K562 (cell line): ENCODE measurements at regions not wholly inside any gene's neighbourhood (a gene's known extent, or its start where the extent isn't known, plus 50 kb on each side); places are given as distances from the start of the nearest gene placed in this dataset.

Experiments
- ATAC-seq: fragments of 200-7000 bp; cut with Tn5 transposase; 3 replicates; pipeline ENCODE4 v1.9.1; 2020; ENCODE audit warnings: moderate library complexity
- BruUV-seq: library from RNA; stranded (reverse); fragments of 400-500 nt; replicated peaks from 2 replicates; lab custom pipeline; 2021; lab: Mats Ljungman, UMichigan
- CTCF ChIA-PET: fragments of 300-600 bp; formaldehyde crosslinking; extraction: SDS; loops from one replicate; lab custom pipeline; 2021; ENCODE audit warnings: low intra/inter-chr PET ratio; lab: Yijun Ruan, JAX
- POLR2A ChIA-PET: fragments of 300-600, 350-650 bp; sonication (Branson Sonifier 250); formaldehyde crosslinking; extraction: SDS; loops from one replicate; lab custom pipeline; 2021; ENCODE audit warnings: antibody characterized with exemption, inconsistent platforms; lab: Yijun Ruan, JAX
- DNase-seq, 4 experiments: peaks; one replicate each; pipeline versions ENCODE4 v3.0.0 to v3.0.0-alpha.2; 2011 to 2018; ENCODE audit warnings: low spot score in 3 of 4, mixed read lengths in 3 of 4; ENCODE audit errors: extremely low read depth in 1 of 4
- FAIRE-seq: peaks from 2 replicates; lab custom pipeline; 2011; peaks lifted over from hg19 to GRCh38; lab: Jason Lieb, UNC
- H2AFZ ChIP-seq: 2 replicates; pipeline ENCODE4 v1.6.0; 2011; ENCODE audit warnings: low read depth, low read length, control low read depth, inconsistent platforms
- H3K27ac ChIP-seq: fragments of 200-600 bp; 3 replicates; pipeline ENCODE4 v1.8.0; 2011; ENCODE audit warnings: low read depth, mild to moderate bottlenecking, control low read depth, inconsistent platforms, low read length, moderate library complexity, mixed read lengths; ENCODE audit errors: extremely low read depth
- H3K27me3 ChIP-seq, 2 experiments: fragments of 300-600 bp in 1 of 2; 2 replicates in 1 of 2; 3 replicates in 1 of 2; pipeline versions ENCODE4 v1.6.0 to v1.8.0; 2011; ENCODE audit warnings: inconsistent platforms in 2 of 2, low read length in 2 of 2, mild to moderate bottlenecking in 1 of 2, mixed read lengths in 1 of 2, moderate library complexity in 1 of 2; ENCODE audit not compliant: control insufficient read depth in 2 of 2, insufficient read depth in 2 of 2
- H3K36me3 ChIP-seq: fragments of 300-600 bp; 3 replicates; pipeline ENCODE4 v1.8.0; 2011; ENCODE audit warnings: mild to moderate bottlenecking, low read length, inconsistent platforms; ENCODE audit not compliant: control insufficient read depth, insufficient read depth
- H3K4me1 ChIP-seq, 2 experiments: fragments of 200-600 bp in 1 of 2; replicated peaks in 1 of 2; 2 replicates in 1 of 2; 3 replicates in 1 of 2; pipeline versions ENCODE4 v1.5.1 to v1.8.0; 2011; ENCODE audit warnings: inconsistent platforms in 2 of 2, low read length in 2 of 2, mild to moderate bottlenecking in 1 of 2, mixed read lengths in 1 of 2, moderate library complexity in 1 of 2; ENCODE audit not compliant: control insufficient read depth in 2 of 2, insufficient read depth in 2 of 2
- H3K4me2 ChIP-seq: 2 replicates; pipeline ENCODE4 v1.6.1; 2011; ENCODE audit warnings: low read length, control low read depth, inconsistent platforms, mixed read lengths; ENCODE audit not compliant: insufficient read depth
- H3K4me3 ChIP-seq: fragments of 200-600 bp; sonication (generic), shearing (Covaris generic); 2 replicates; pipeline ENCODE4 v1.5.1; 2016; ENCODE audit warnings: control low read depth, inconsistent platforms
- H3K79me2 ChIP-seq: fragments of 200-600 bp; 3 replicates; pipeline ENCODE4 v1.8.0; 2011; ENCODE audit warnings: low read length, inconsistent platforms; ENCODE audit not compliant: control insufficient read depth, insufficient read depth
- H3K9ac ChIP-seq, 2 experiments: 2 replicates each; pipeline versions ENCODE4 v1.6.0 to v1.6.1; 2011; ENCODE audit warnings: low read depth in 2 of 2, low read length in 2 of 2, control low read depth in 1 of 2, inconsistent platforms in 1 of 2, mild to moderate bottlenecking in 1 of 2, mixed read lengths in 1 of 2; ENCODE audit not compliant: insufficient read depth in 1 of 2
- H3K9me1 ChIP-seq: one replicate; pipeline ENCODE4 v1.6.0; 2011; ENCODE audit warnings: inconsistent platforms, mild to moderate bottlenecking, low read length, moderate library complexity; ENCODE audit not compliant: control insufficient read depth, insufficient read depth
- H3K9me3 ChIP-seq: replicated peaks from 2 replicates; pipeline ENCODE4 v1.5.1; 2011; ENCODE audit warnings: low read depth, low read length, inconsistent platforms; ENCODE audit not compliant: control insufficient read depth, insufficient read depth
- H4K20me1 ChIP-seq: replicated peaks from 2 replicates; pipeline ENCODE4 v1.6.1; 2011; ENCODE audit warnings: low read length, inconsistent platforms, mixed read lengths; ENCODE audit not compliant: control insufficient read depth, insufficient read depth
- ADNP ChIP-seq: fragments of 200-800 bp; sonication (Bioruptor generic); IDR thresholded peaks from 2 replicates; pipeline ENCODE4 v1.6.1; 2016; ENCODE audit warnings: missing genetic modification characterization, missing compliant biosample characterization
- ARID2 ChIP-seq: fragments of 450-650 bp; IDR thresholded peaks from 2 replicates; pipeline ENCODE4 v1.6.1; 2017; ENCODE audit warnings: antibody characterized with exemption, mild to moderate bottlenecking
- BCOR ChIP-seq: fragments of 450-650 bp; IDR thresholded peaks from 2 replicates; pipeline ENCODE4 v1.6.1; 2016
- E2F3 ChIP-seq: fragments of 250-450 bp; sonication (Bioruptor Pico); IDR thresholded peaks from 2 replicates; pipeline ENCODE4 v1.4.0; 2020; ENCODE audit warnings: mild to moderate bottlenecking
- HNRNPH1 ChIP-seq: fragments of 200-400 bp; formaldehyde crosslinking; optimal IDR thresholded peaks from 2 replicates; pipeline ENCODE3; 2017; ENCODE audit warnings: low read depth, mild to moderate bottlenecking, low read length, moderate library complexity
- KHSRP ChIP-seq: fragments of 450-650 bp; IDR thresholded peaks from 2 replicates; pipeline ENCODE4 v1.6.1; 2017
- KLF16 ChIP-seq: IDR thresholded peaks from 2 replicates; pipeline ENCODE4 v1.6.1; 2016; ENCODE audit warnings: antibody characterized with exemption
- MBD1 ChIP-seq: fragments of 250-450 bp; sonication (Bioruptor Pico); IDR thresholded peaks from 2 replicates; pipeline ENCODE4 v1.8.0; 2022; ENCODE audit warnings: inconsistent platforms
- NCOA4 ChIP-seq: fragments of 450-650 bp; IDR thresholded peaks from 2 replicates; pipeline ENCODE4 v1.6.1; 2018; ENCODE audit warnings: mild to moderate bottlenecking; ENCODE audit not compliant: partially characterized antibody
- PTBP1 ChIP-seq: fragments of 200-400 bp; formaldehyde crosslinking; IDR thresholded peaks from 2 replicates; pipeline ENCODE4 v1.6.1; 2017; ENCODE audit warnings: low read depth, low read length
- RBM25 ChIP-seq: fragments of 200-400 bp; formaldehyde crosslinking; IDR thresholded peaks from 2 replicates; pipeline ENCODE4 v1.6.1; 2018; ENCODE audit warnings: low read length, low read depth, moderate library complexity; ENCODE audit not compliant: severe bottlenecking
- RUNX1 ChIP-seq: sonication (generic); IDR thresholded peaks from 2 replicates; pipeline ENCODE4 v1.6.1; 2016; ENCODE audit warnings: antibody characterized with exemption, low read depth
- SFPQ ChIP-seq: fragments of 200-400 bp; formaldehyde crosslinking; IDR thresholded peaks from 2 replicates; pipeline ENCODE4 v1.6.1; 2017; ENCODE audit warnings: mild to moderate bottlenecking, low read depth, low read length, moderate library complexity
- TARDBP ChIP-seq: fragments of 450-650 bp; IDR thresholded peaks from 2 replicates; pipeline ENCODE4 v1.6.1; 2016
- TFAP4 ChIP-seq: sonication (generic); formaldehyde crosslinking; IDR thresholded peaks from 2 replicates; pipeline ENCODE4 v1.8.0; 2022; ENCODE audit warnings: missing genetic modification reagents, mild to moderate bottlenecking, moderate library complexity, borderline replicate concordance
- TRIM24 ChIP-seq, 2 experiments: fragments of 450-650 bp; IDR thresholded peaks; 2 replicates each; pipeline ENCODE4 v1.6.1; 2016
- ZBTB49 ChIP-seq: sonication (generic); formaldehyde crosslinking; IDR thresholded peaks from 2 replicates; pipeline ENCODE4 v1.8.0; 2022; ENCODE audit warnings: missing genetic modification reagents, mild to moderate bottlenecking, borderline replicate concordance
- ZNF24 ChIP-seq: fragments of 450-650 bp; IDR thresholded peaks from 2 replicates; pipeline ENCODE4 v1.6.1; 2016
- ZNF263 ChIP-seq: sonication (generic); formaldehyde crosslinking; IDR thresholded peaks from 2 replicates; pipeline ENCODE4 v1.8.0; 2022; ENCODE audit warnings: mild to moderate bottlenecking, missing genetic modification reagents, borderline replicate concordance
- ZNF766 ChIP-seq: fragments of 200-800 bp; sonication (Bioruptor generic); conservative IDR thresholded peaks from 2 replicates; pipeline ENCODE4 v1.6.1; 2016; ENCODE audit warnings: missing genetic modification characterization, missing compliant biosample characterization
- WGBS: fragments of 100-300 bp; shearing (Covaris generic); methylation state at CpG from one replicate; pipeline ENCODE4 v1.1.6; 2016; ENCODE audit warnings: low coverage, mixed read lengths; ENCODE audit not compliant: insufficient coverage; ENCODE audit errors: missing lambda C conversion rate; 5-methylcytosine and 5-hydroxymethylcytosine counted together
- in situ Hi-C: fragments of 300-500 bp; cut with MboI; formaldehyde crosslinking; loops from 4 replicates; pipeline ENCODE4 v1.15.0; 2018; ENCODE audit warnings: inconsistent platforms, mixed read lengths
- intact Hi-C: fragments of 100-400 bp; cut with micrococcal nuclease; formaldehyde crosslinking; loops from 2 replicates; pipeline ENCODE4 v1.14.2; 2022

- Histone ChIP-seq H3K27me3 (no peaks in the 10 kb centered on the region), H3K79me2 (no peaks in the 10 kb centered on the region), H3K4me2 (no peak overlapping the region), H3K27ac (no peak overlapping the region), H4K20me1 (no peaks in the 10 kb centered on the region), H3K4me3 (no peak overlapping the region), H2AFZ (no peak overlapping the region), H3K9ac (no peak overlapping the region), H3K9me1 (no peaks in the 10 kb centered on the region), H3K9me3 (no peaks in the 10 kb centered on the region), H3K36me3 (no peaks in the 10 kb centered on the region), H3K4me1 (peaks cover 4 to 25% of the 10 kb centered on the region in 2 experiments)
- in situ Hi-C loops = no loop called here
- DNase-seq (no peak), FAIRE-seq (no peak), ATAC-seq (no peak)
- CTCF ChIA-PET = no interaction called here
- 62% methylated on average over 3 of the region's 3 CpGs for WGBS
- no TSS peak for BruUV-seq
- intact Hi-C loops = no loop called here
- POLR2A ChIA-PET = interaction anchor here (1.1 kb wide), 1 partner anchor 13 kb away, joined by 3 read pairs; no protein-coding TSS in a partner anchor
- TF ChIP-seq E2F3 (no peak), MBD1 (no peak), KLF16 (no peak), ARID2 (no peak), HNRNPH1 (no peak), ZNF24 (peak; percentile 22; the same call in 1 of the 2 replicates), TFAP4 (no peak), RUNX1 (no peak), TARDBP (no peak), RBM25 (peak; percentile 97), TRIM24 (IDR thresholded peaks at IDR 0.05) (no peak), NCOA4 (no peak), ZNF263 (CRISPR knock-in tag) (no peak), SFPQ (no peak), KHSRP (no peak), BCOR (peak; percentile 88), ZNF766 (no peak), ADNP (peak; percentile 70), ZBTB49 (CRISPR knock-in tag) (no peak), PTBP1 (no peak)
These were observed 89.9 kb upstream of the ZNF217 start for GRCh38 chr20:53683506-53683905.
